Neuronal stem cell (in vitro differentiated cells): ENCODE measurements at regions not wholly inside any gene's neighbourhood (a gene's known extent, or its start where the extent isn't known, plus 50 kb on each side); places are given as distances from the start of the nearest gene placed in this dataset.

Source experiments
- DNase-seq: peaks from one replicate; pipeline ENCODE4 v3.0.0-alpha.2; 2013; ENCODE audit warnings: low spot score
- H2AFZ ChIP-seq: one replicate; pipeline ENCODE4 v1.6.1; 2013; ENCODE audit warnings: mild to moderate bottlenecking, low read length, inconsistent platforms
- H2AK5ac ChIP-seq: 2 replicates; pipeline ENCODE4 v1.6.1; 2013; ENCODE audit warnings: low read depth, mild to moderate bottlenecking, inconsistent platforms, low read length, moderate library complexity, mixed read lengths
- H2BK120ac ChIP-seq: 2 replicates; pipeline ENCODE4 v1.6.1; 2013; ENCODE audit warnings: low read depth, mild to moderate bottlenecking, inconsistent platforms, low read length, moderate library complexity, mixed read lengths
- H2BK12ac ChIP-seq: one replicate; pipeline ENCODE4 v1.6.1; 2013; ENCODE audit warnings: low read length, inconsistent platforms
- H2BK15ac ChIP-seq: 2 replicates; pipeline ENCODE4 v1.6.1; 2013; ENCODE audit warnings: mild to moderate bottlenecking, low read length, inconsistent platforms, mixed read lengths
- H2BK5ac ChIP-seq: one replicate; pipeline ENCODE4 v1.6.1; 2013; ENCODE audit warnings: inconsistent platforms, mild to moderate bottlenecking, low read length, moderate library complexity
- H3K14ac ChIP-seq: one replicate; pipeline ENCODE4 v1.6.1; 2013; ENCODE audit warnings: low read length, inconsistent platforms
- H3K18ac ChIP-seq: 2 replicates; pipeline ENCODE4 v1.6.1; 2013; ENCODE audit warnings: low read length, inconsistent platforms
- H3K23ac ChIP-seq: 2 replicates; pipeline ENCODE4 v1.6.1; 2013; ENCODE audit warnings: low read depth, mild to moderate bottlenecking, mixed read lengths, low read length, inconsistent platforms; ENCODE audit not compliant: poor library complexity
- H3K27ac ChIP-seq: replicated peaks from 3 replicates; pipeline ENCODE4 v1.5.1; 2013; ENCODE audit warnings: low read length, inconsistent platforms
- H3K27me3 ChIP-seq, 3 experiments: 2 replicates each; pipeline ENCODE4 v1.6.1; 2013; ENCODE audit warnings: low read length in 3 of 3, mild to moderate bottlenecking in 2 of 3, inconsistent platforms in 1 of 3, low read depth in 1 of 3, mixed read lengths in 1 of 3, moderate library complexity in 1 of 3; ENCODE audit not compliant: control insufficient read depth in 3 of 3, insufficient read depth in 3 of 3
- H3K36me3 ChIP-seq, 2 donors: replicated peaks in 1 of 2; 2 replicates each; pipeline ENCODE4 v1.6.1; 2013; ENCODE audit warnings: low read length in 2 of 2; ENCODE audit not compliant: control insufficient read depth in 2 of 2, insufficient read depth in 2 of 2
- H3K4ac ChIP-seq: 2 replicates; pipeline ENCODE4 v1.6.1; 2013; ENCODE audit warnings: inconsistent platforms, mild to moderate bottlenecking, low read length, moderate library complexity
- H3K4me1 ChIP-seq, 2 donors: 1 replicate in 1 of 2; 2 replicates in 1 of 2; pipeline ENCODE4 v1.6.1; 2013; ENCODE audit warnings: low read length in 2 of 2, low read depth in 1 of 2; ENCODE audit not compliant: control insufficient read depth in 2 of 2, insufficient read depth in 1 of 2
- H3K4me2 ChIP-seq: one replicate; pipeline ENCODE4 v1.6.1; 2013; ENCODE audit warnings: mild to moderate bottlenecking, low read length, inconsistent platforms; ENCODE audit not compliant: insufficient read depth, poor library complexity, severe bottlenecking
- H3K4me3 ChIP-seq, 2 donors: 2 replicates each; pipeline ENCODE4 v1.5.1; 2013; ENCODE audit warnings: low read length in 2 of 2, mild to moderate bottlenecking in 2 of 2, inconsistent platforms in 1 of 2, moderate library complexity in 1 of 2
- H3K79me1 ChIP-seq: one replicate; pipeline ENCODE4 v1.6.1; 2013; ENCODE audit warnings: low read depth, mild to moderate bottlenecking, inconsistent platforms, low read length, moderate library complexity
- H3K9ac ChIP-seq: one replicate; pipeline ENCODE4 v1.6.1; 2013; ENCODE audit warnings: mild to moderate bottlenecking, low read depth, low read length, inconsistent platforms; ENCODE audit not compliant: poor library complexity
- H3K9me3 ChIP-seq, 2 donors: replicated peaks in 1 of 2; 2 replicates each; pipeline versions ENCODE3 to v1.6.1; 2013; ENCODE audit warnings: low read length in 2 of 2, mild to moderate bottlenecking in 2 of 2, inconsistent platforms in 1 of 2, low read depth in 1 of 2, mixed read lengths in 1 of 2, moderate library complexity in 1 of 2; ENCODE audit not compliant: control insufficient read depth in 2 of 2, insufficient read depth in 1 of 2
- H4K8ac ChIP-seq: one replicate; pipeline ENCODE4 v1.6.1; 2013; ENCODE audit warnings: low read depth, mild to moderate bottlenecking, inconsistent platforms, low read length, moderate library complexity
- H4K91ac ChIP-seq: one replicate; pipeline ENCODE4 v1.6.1; 2013; ENCODE audit warnings: low read length, low read depth, mild to moderate bottlenecking, inconsistent platforms; ENCODE audit not compliant: poor library complexity
- WGBS, 2 donors: extraction: QIAGEN DNeasy Blood & Tissue Kit; methylation state at CpG; one replicate each; pipeline ENCODE4 v1.1.7; 2013; ENCODE audit warnings: missing lambda C conversion rate in 2 of 2, mixed read lengths in 1 of 2; ENCODE audit not compliant: insufficient read length in 2 of 2, insufficient replicate concordance in 1 of 2; ENCODE audit errors: extremely low coverage in 2 of 2; 5-methylcytosine and 5-hydroxymethylcytosine counted together

- H3K27me3 ChIP-seq, result peaks cover 0 to 2% (median 0%) of the 10 kb centered on the region in 3 experiments
- H3K9ac ChIP-seq, result no peak overlapping the region
- H3K79me1 ChIP-seq, result no peaks in the 10 kb centered on the region
- no peaks in the 10 kb centered on the region for H3K9me3 ChIP-seq
- H2BK5ac ChIP-seq, result no peak overlapping the region
- H3K23ac ChIP-seq, result no peak overlapping the region
- no peak overlapping the region for H3K4me2 ChIP-seq
- no peak overlapping the region for H4K8ac ChIP-seq
- no peaks in the 10 kb centered on the region for H3K4me1 ChIP-seq
- DNase-seq, result no peak
- H3K18ac ChIP-seq, result no peak overlapping the region
- H3K4ac ChIP-seq, result no peak overlapping the region
- H3K14ac ChIP-seq, result no peak overlapping the region
- H2BK120ac ChIP-seq, result no peak overlapping the region
- H2BK12ac ChIP-seq, result no peak overlapping the region
- H2AK5ac ChIP-seq, result no peak overlapping the region
- H2AFZ ChIP-seq, result no peak overlapping the region
- no peak overlapping the region for H4K91ac ChIP-seq
- no peak overlapping the region for H3K4me3 ChIP-seq
- H3K27ac ChIP-seq, result no peak overlapping the region
- WGBS, 2 donors, result no CpG with 5 or more reads among the region's 1 CpG
- H3K36me3 ChIP-seq, result no peaks in the 10 kb centered on the region
- no peak overlapping the region for H2BK15ac ChIP-seq
Observed at GRCh38 chr10:81096558-81096957, 558.9 kb downstream of the SH2D4B start.

GRCh38 chr10:81101062-81101461 is 563.4 kb downstream of the SH2D4B start:
- no peak overlapping the region for H2BK15ac ChIP-seq
- H3K79me1 ChIP-seq, result no peaks in the 10 kb centered on the region
- H2BK5ac ChIP-seq, result no peak overlapping the region
- no peak overlapping the region for H4K91ac ChIP-seq
- H3K14ac ChIP-seq, result no peak overlapping the region
- no peaks in the 10 kb centered on the region for H3K9me3 ChIP-seq
- H3K18ac ChIP-seq, result no peak overlapping the region
- no peak overlapping the region for H4K8ac ChIP-seq
- H3K27me3 ChIP-seq, result peaks cover 0 to 2% (median 0%) of the 10 kb centered on the region in 3 experiments
- H2AK5ac ChIP-seq, result no peak overlapping the region
- H3K4me3 ChIP-seq, result no peak overlapping the region
- no peak overlapping the region for H3K9ac ChIP-seq
- H3K36me3 ChIP-seq, result no peaks in the 10 kb centered on the region
- no peak overlapping the region for H3K4me2 ChIP-seq
- no peaks in the 10 kb centered on the region for H3K4me1 ChIP-seq
- H3K23ac ChIP-seq, result no peak overlapping the region
- DNase-seq, result no peak
- no peak overlapping the region for H2BK120ac ChIP-seq
- no peak overlapping the region for H2AFZ ChIP-seq
- no peak overlapping the region for H3K4ac ChIP-seq
- no peak overlapping the region for H3K27ac ChIP-seq
- no peak overlapping the region for H2BK12ac ChIP-seq

- H4K8ac ChIP-seq, result no peak overlapping the region
- H3K27ac ChIP-seq, result no peak overlapping the region
- H3K79me1 ChIP-seq, result no peaks in the 10 kb centered on the region
- no peak overlapping the region for H3K4ac ChIP-seq
- no peaks in the 10 kb centered on the region for H3K27me3 ChIP-seq
- no peak overlapping the region for H3K23ac ChIP-seq
- H2BK120ac ChIP-seq, result no peak overlapping the region
- H2AK5ac ChIP-seq, result no peak overlapping the region
- no peak overlapping the region for H2BK12ac ChIP-seq
- no peaks in the 10 kb centered on the region for H3K9me3 ChIP-seq
- no peak overlapping the region for H3K9ac ChIP-seq
- H2AFZ ChIP-seq, result no peak overlapping the region
- no peak overlapping the region for H2BK15ac ChIP-seq
- H3K36me3 ChIP-seq, result no peaks in the 10 kb centered on the region
- no peak for DNase-seq
- WGBS, 2 donors, result no CpG with 5 or more reads among the region's 3 CpGs
- no peak overlapping the region for H2BK5ac ChIP-seq
- H3K18ac ChIP-seq, result no peak overlapping the region
- H4K91ac ChIP-seq, result no peak overlapping the region
- no peaks in the 10 kb centered on the region for H3K4me1 ChIP-seq
- no peak overlapping the region for H3K4me2 ChIP-seq
- H3K14ac ChIP-seq, result no peak overlapping the region
- no peak overlapping the region for H3K4me3 ChIP-seq
Observed at GRCh38 chr10:81104494-81104893, 566.8 kb downstream of the SH2D4B start.

- no peaks in the 10 kb centered on the region for H3K4me1 ChIP-seq
- H3K14ac ChIP-seq, result no peak overlapping the region
- H2BK120ac ChIP-seq, result no peak overlapping the region
- H2BK12ac ChIP-seq, result no peak overlapping the region
- H3K9me3 ChIP-seq, result no peaks in the 10 kb centered on the region
- H3K36me3 ChIP-seq, result no peaks in the 10 kb centered on the region
- no peak overlapping the region for H3K4ac ChIP-seq
- H4K91ac ChIP-seq, result no peak overlapping the region
- no peak overlapping the region for H3K4me2 ChIP-seq
- H3K27me3 ChIP-seq, result no peaks in the 10 kb centered on the region
- no peak overlapping the region for H4K8ac ChIP-seq
- H3K4me3 ChIP-seq, result no peak overlapping the region
- H2AK5ac ChIP-seq, result no peak overlapping the region
- no peak for DNase-seq
- no peaks in the 10 kb centered on the region for H3K79me1 ChIP-seq
- no CpG with 5 or more reads among the region's 3 CpGs for WGBS, 2 donors
- no peak overlapping the region for H3K9ac ChIP-seq
- H3K27ac ChIP-seq, result no peak overlapping the region
- H2BK5ac ChIP-seq, result no peak overlapping the region
- no peak overlapping the region for H2BK15ac ChIP-seq
- H3K18ac ChIP-seq, result no peak overlapping the region
- no peak overlapping the region for H2AFZ ChIP-seq
- no peak overlapping the region for H3K23ac ChIP-seq
Observed at GRCh38 chr10:81108516-81109199, 571.0 kb downstream of the SH2D4B start.
